ENCODE measurements at regions not wholly inside any gene's neighbourhood (a gene's known extent, or its start where the extent isn't known, plus 50 kb on each side); places are given as distances from the start of the nearest gene placed in this dataset.
"Not testable (repeated sequence)": the region's sequence is repeated elsewhere in the genome, so short reads cannot be mapped to it uniquely, and the experiment has no call there.

DNA sequence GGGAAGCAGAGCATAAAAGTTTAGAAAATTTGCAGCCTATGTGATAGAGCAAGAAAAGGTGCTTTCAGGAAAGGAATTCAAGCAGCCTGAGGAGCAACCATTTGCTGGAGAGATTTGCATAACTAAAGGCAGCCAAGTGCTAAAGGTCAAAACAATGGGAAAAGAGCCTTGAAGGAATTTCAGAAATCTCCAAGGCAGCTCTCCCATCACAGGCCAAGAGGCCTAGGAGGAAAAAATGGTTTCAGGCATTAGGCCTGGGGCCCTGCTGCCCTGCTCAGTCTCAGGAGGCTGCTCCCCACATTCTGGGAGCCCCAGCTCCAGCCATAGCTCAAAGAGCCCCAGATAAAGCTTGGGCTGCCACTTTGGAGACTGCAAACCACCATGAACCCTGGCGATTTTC lies 95.9 kb upstream of the UNC5B start:
- no peak for DNase-seq (ENCODE audit: low read depth)

DNA sequence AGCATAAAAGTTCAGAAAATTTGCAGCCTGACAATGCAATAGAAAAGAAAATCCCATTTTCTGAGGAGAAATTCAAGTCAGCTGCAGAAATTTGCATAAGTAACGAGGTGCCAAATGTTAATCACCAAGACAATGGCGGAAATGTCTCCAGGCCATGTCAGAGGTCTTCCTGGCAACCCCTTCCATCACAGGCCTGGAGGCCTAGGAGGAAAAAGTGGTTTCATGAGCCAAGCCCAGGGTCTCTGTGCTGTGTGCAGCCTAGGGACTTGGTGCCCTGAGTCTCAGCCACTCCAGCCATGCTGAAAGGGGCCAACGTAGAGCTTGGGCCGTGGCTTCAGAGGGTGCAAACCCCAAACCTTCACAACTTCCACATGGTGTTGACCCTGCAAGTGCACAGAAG lies 94.8 kb upstream of the UNC5B start:
- not testable (repeated sequence) for DNase-seq (ENCODE audit: low read depth)

DNA sequence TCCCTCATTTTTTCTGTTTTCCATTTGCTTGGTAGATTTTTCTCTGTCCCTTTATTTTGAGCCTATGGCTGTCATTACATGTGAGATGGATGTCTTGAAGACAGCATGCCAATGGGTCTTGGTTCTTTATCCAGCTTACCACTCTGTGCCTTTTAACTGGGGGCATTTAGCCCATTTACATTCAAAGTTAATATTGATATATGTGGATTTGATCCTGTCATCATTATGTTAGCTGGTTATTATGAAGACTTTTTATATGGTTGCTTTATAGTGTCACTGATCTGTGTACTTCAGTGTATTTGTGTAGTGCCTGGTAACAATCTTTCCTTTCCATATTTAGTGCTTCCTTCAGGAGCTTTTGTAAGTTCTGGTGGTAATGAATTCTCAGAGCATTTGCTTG lies 89.3 kb upstream of the UNC5B start:
- no peak for DNase-seq (ENCODE audit: low read depth)

DNA sequence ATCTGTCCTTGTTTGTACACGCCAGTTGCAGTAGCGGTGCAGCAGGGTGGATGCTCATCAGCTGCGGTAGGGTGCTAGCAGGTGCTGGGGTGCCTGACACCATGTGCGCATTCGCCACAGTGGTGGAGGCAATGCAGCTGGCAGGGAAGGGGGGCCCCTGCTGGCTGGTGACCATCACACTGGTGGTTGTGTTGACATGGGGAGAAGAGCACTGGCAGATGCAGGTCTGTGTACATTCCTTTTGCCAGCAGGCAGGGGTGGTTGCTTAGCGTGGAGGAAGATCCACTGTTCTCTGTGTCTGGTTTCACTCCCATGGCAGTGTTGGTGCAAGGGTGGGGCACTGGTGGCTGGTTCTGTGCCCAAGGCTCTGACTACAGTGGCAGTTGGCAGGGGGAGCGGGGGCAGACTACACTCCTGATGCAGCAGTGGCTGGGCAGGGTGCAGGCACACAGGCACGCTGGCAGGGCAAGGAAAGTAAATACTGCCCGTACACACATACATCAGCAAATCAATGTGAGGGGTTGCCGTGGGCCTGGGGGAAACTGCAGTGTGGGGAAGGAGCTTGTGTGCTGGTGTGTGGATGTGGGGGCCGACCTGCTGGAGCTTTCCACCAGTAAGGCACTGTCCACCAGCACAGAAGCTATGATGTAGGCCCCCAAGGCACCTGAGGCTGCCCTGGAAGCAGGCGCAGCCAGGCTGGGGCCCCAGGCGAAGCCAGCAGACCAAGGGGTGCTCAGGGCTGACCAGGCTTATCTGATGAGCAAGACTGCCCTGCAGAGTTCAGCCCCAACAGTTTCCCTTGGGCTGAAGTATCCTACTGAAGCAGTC lies 87.2 kb upstream of the UNC5B start:
- DNase-seq (ENCODE audit: low read depth), result no peak

DNA sequence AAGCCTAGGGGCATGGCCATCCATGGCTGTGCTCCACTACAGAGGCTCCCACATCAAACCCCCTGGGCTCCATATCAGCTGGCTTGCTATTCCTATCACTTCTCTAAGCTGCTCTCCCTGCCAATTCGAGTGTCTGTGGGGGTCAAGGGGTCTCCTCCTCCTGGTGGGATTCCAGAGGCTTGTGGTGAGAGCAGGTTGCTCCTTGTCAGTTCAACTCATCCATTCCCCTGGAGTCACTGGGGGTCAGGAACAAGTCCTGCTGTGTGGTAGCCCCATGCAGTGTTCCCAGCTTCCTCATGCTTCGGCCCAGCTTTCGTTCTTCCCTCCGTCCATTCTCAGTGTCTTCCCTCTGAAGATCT lies 86.6 kb upstream of the UNC5B start:
- DNase-seq (ENCODE audit: low read depth), result no peak

DNA sequence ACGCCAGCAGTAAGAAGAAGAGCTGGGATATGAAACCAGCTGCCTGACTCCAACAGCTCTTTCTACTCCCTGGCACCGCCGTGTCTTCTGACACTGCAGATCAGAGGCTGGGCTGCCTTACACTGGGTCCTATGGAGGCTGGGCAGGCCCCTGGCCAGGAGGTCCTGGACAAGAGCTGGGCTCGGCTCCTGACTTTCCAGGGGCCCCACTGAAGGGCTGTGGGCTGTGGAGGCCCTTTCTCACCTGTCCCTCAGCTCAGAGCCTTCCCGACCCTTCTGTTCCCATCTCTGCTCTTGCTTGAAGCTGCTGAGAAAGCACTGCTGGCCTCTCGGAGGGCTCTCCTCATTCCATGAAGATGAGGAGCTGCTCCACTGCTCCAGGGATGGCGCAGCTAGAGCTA lies 85.9 kb upstream of the UNC5B start:
- no peak for DNase-seq (ENCODE audit: low read depth)

DNA sequence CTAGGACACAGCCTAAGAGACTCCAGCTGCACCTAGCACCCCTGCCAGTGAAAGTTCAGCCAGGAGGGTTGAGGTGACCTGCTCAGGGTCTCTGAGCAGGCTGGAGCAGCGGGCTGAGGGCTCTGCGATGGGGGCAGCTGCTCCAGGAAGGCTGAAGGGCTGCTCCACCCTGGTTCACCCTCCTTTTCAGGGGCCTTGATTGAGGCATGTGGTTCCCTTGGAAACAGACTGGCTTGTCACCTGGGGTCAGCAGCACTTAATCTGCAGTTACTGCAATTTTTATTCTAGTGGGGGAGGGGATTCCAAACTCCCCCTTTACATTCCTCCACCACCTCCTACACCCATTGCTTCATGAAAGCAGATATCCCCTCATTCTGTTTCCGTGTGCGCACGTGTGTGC lies 85.3 kb upstream of the UNC5B start:
- DNase-seq (ENCODE audit: low read depth), result no peak

DNA sequence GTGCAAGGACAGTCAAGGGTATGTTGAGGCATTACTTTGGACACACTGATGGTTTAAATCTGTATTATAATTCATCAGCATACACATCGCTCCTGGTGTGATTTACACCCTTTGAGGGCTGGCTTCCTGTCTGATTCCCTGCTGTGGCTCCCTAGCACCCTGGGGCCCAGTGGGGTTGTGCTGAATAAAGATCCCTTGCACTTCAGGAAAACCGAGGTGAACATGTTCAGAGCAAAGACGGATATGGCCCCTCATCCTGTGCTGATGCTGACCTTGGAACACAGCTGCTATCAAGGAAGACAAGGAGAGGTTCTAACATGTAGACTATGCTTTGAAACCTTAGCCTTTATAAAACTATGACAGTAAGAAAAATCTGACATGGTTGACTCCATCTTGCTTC lies 84.6 kb upstream of the UNC5B start:
- no peak for DNase-seq (ENCODE audit: low read depth)

DNA sequence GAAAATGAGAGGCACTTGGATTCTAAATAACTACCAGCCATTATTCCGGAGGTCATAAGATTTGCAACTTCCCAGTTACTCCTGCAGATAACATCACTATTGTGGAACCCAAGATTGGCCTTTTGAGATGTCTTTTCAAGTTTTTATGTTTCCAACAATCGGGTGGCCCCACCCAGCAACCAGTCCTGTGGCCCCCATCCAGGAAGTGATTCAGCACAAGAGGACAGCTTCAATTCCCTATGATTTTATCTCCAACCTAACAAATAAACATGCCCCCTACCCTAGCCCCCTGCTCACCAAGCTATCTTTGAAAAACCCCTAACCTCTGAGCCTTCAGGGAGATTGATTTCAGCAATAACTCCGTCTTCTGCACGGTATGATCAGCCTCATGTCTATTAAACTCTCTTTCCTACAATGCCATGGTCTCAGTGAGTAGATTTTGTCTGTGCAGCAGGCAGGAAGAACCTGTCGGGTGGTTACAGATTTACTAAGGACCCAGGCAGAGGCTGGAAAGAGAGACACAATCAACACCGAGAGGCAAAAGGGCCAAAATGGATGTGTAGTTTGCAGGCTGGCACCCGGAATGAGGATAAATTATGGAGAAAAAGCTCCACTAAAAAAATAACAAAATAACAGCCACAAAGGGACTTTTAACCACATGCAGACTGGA lies 83.9 kb upstream of the UNC5B start:
- DNase-seq (ENCODE audit: low read depth), result peak; percentile 13

DNA sequence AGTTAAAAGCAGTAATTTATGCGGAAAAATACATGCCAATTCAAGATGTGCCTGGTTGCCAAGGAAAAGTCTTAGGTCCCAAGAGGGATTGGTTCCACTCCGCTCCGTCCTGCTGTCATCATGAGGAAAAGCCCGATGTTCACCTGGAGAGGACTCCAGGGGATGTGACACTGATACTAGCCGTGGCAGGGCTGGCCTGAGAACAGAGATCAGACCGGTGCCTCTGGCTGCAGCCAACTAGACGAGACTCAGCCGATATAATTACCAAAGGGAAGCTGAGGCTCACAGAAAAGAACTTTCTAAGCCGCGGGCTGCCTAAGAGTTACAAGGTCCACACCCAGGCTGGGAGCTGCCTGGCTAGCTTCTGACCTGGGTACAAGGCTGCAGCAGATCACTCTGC lies 81.3 kb upstream of the UNC5B start:
- DNase-seq (ENCODE audit: low read depth), result no peak

DNA sequence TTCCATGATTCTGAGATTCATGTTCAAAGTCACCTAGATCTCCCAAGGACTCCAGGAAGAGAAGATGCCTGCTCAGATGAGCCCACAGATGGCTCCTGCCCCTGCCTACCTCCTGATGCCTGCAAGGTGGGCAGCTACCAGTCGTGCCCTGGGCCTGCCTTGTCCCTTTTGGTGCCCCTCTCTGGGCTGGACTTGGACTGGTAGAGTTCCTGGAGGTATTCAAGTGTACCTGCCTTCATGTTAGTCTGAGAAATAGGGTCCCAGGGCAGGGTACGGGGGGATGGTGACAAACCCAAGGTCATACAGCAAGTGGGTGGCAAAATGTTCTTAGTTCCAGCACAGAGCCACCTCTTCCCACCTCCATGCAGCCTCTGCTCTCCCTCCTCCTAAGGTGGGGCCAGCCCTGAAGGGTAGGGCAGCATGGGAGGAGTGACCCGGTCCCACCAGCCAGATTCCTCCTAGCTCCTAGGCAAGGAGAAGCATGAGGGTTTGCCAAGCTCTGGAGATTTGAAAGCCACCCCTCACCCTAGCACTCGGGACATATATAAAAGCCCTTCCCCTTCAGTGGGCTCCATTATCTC lies 80.8 kb upstream of the UNC5B start:
- no peak for DNase-seq (ENCODE audit: low read depth)

DNA sequence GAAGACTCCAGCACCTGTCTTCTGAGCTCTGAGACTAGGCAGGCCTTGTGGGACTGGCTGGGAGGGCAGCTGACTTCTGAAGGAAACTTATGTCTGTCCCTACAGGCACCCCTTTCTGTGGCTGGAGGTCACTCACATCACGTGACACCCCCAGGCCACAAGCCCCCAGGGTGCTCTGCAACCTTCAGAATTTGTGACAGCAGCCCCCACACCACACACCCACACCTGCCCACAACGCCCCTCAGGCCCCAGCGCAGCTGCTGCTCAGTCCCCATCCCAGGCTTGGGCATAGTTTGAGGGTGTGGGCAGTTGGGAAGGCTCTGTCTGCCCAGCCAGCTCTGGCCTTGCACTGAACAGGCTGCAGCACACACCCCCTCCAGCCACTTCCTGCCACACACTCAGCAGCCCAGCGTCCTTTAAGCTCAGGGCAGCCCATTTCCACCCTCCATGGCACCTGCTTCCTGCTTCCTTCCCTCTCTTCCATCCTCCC lies 80.0 kb upstream of the UNC5B start:
- DNase-seq (ENCODE audit: low read depth), result peak; percentile 4

DNA sequence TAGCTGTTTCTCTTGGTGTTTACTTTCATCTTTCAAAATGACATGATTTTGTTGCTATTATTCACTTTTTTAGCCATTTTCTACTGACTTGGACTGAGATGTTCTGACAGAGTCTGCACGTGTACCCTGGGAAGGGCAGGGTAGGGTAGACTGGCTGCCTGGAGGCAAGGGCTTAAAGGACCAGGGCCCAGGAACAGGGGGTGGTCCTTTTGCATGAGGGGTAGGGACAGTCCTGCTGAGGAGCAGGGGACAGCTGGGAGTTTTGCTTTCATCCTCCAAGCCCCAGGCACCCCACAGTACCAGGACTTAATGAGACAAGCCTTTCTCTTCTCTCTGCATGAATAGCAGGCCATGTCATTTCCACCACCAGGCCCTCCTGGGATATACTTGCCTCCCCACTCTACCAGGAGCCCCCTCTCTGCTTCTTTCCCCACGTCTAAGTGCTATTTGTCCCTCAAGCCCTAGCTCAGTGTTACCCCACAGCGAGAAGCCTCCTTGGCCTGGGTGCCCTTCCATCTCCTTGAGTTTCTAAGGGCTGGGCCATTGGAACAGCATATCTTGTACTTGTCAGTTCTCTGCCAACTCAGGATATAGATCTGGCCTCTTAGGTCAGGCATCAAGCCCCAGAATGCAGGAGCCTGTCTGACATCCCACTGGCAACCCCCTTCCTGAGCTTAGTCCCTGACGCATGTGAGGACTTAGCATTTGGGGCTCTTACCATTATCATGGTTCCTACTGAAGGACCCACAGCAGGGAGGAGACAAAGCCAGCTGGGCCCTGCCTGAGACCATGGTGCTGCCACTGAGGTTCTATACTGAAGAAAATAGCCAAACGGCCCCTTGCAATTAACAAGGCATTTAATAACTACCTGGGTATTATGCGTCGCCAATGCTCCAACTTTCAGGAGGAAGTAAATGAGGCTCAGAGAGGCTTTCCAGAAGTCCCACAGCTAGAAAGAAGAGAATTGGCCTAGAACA lies 78.4 kb upstream of the UNC5B start:
- DNase-seq (ENCODE audit: low read depth), result no peak

DNA sequence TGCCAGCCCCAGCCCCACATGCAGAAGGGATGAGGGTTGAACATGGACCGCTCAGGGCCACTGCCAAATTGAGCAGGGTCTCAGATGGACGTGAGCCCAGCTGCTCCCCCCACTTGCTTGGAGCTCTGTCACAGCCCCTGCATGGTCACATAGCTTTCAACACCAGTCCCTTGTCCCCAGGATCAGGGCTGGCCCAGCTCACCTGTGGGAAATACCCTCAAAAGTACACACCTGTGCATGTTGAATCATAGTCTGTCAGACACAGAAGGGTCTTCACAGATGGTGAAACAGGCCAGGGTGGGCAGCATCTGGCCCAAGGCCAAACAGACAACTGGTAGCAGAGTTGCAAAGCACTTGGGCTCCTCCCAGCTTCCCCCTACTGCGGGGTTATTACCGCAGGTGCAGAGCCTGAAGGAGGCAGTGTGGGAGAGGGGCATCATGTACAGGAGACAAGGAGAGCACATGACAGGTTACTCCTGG lies 77.6 kb upstream of the UNC5B start:
- no peak for DNase-seq (ENCODE audit: low read depth)

DNA sequence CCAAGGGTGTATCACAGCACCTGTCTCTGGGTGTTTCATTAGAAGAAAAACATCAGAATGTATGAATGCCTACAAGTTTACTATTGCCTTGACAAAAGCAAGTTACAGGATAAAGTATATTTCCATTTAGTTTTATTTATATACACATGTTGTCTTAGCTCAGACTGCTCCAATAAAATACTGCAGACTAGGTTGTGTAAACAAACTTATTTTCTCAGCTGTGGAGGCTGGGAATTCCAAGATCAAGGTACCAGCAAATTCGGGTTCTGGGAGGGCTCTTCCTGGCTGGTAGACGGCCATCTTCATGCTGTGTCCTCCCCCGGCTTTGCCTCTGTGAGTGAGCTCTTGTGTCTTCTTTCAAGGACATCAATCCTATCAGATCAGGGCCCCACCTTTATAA lies 77.1 kb upstream of the UNC5B start:
- no peak for DNase-seq (ENCODE audit: low read depth)

DNA sequence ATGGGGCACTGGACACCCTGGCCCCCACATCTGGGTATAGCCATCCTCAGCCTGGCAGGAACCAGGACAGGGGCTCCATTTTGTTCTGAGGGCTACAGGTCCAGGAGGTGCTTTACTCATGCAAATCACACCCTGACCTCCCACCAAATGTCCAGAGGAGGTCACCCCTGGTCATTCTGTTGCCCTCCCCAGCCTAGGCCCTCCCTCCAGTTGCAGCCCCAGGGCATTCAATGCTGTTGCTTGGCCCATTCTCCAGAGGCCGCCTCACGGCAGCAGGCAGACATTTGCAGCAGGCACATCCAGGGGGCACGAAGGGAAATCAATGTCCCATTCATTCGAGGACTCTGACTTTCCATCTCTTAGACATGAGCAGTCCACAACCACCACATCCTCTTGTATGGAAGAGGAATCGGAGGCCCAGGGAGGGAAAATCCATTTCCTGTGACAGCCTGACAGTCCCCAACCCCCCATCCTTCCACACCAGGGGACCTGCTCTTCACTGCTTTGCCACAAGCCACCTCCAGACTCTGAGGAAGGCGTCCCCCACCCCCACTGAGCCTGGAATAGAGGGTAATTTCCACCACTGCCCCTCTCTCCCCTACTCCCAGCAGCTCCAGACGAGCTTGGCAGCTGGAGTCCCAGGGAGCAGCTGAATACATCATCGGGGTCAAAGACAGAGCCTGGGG lies 76.2 kb upstream of the UNC5B start:
- no peak for DNase-seq (ENCODE audit: low read depth)

DNA sequence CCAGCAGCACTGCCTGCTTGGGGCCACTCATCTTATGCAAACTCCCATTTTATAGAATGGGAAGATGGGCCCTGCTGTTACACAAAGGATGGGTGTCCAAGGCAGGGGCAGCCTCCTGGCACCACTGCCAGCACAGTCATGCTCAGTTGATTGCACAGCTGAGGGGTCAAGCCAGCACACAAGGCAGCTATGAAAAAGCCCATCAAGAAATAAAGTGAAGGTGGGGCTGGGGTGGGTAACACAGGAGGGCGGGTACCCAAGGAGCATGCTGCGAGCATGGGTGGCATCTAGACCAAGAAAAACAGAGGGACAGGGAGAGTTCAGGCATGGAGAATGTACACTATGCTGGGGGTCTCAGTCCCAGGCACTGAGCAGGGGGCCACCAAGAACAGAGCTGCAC lies 74.7 kb upstream of the UNC5B start:
- DNase-seq (ENCODE audit: low read depth), result no peak

DNA sequence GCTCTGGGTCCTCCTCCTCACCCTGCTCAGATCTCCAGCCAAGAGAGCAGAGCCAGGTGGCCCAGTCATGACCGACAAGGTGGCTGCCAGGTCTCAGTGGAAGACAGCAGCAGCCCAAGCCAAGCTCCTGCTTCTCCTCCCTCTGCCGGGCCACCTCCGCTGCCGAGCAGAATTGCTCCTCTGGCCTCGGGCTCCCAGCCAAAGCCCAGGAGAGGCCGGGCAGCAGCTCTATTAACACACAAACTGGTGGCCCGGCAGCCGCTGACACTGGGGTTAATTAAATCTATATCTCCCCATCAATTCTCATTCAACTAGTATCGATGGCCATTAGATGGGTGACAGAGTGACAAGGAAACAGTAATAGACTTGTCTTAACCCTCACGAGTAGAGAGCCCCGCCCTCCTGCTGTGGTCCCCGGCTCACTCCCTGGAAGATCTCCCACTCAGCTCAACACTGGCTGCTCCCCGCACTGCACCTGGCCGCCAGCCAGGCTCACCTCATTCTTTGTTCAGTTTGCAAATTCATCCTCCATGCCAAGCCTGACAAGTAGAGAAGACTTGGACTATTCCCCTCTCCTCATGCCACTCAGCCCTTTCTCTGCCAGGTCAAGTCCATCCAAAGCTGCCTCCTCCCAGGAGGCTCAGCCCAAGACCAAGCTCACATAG lies 74.1 kb upstream of the UNC5B start:
- no peak for DNase-seq (ENCODE audit: low read depth)

DNA sequence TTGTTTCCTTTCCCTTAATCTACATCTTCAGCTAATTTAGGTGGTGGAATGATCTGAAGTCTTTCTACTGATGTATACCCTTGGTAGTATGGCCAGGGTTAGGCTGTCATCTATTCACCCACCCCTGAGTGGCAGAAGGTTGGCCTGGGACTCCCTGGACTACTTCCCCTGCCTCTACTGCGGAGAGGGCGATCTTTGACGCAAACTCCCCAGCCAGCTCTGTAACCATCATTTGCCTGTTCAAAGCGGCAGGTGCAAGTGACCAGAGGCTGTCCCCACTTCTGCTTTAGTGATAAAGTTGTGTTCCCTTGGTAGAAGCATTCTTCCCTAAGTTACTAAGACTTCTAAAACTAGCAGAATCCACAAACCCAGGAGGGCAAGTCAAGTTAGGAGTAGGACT lies 70.8 kb upstream of the UNC5B start:
- no peak for DNase-seq (ENCODE audit: low read depth)

DNA sequence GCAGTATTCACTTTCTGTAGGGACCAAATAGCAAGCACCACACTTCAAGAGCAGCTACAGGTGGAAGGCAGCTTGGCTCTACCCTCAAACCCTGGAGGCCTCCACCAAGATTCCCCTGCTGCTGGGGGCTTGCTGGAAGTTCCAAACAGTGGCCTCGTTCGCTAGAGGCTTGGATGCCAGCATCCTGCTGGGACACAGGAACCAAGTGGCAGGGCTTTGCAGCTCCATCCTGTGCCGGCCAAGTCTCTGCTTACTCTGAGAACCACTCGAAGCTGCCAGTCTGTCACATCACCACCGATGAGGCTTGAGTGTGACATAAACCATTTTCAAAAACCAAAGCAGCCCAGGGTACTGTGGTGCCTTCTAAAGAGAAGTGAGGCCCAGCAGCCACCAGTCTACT lies 69.2 kb upstream of the UNC5B start:
- no peak for DNase-seq (ENCODE audit: low read depth)

DNA sequence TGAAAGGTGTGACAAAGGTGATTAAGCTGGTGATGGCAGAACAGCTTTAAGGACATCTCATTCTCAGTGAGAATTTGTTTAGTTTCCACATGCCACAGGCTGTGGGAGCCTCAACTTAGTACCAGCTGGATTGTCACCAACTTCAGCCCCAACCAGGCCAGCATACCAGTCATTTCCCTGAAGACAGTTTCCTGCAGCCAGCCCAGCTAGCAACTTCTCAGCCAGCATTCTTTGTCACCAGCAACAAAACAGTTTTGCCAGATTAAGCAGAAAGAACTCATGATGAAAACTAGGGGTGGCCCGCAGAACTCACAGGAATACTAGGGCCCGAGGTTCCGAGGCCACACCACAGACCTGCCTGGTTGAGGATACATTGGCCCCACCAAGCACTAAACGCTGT lies 68.8 kb upstream of the UNC5B start:
- DNase-seq (ENCODE audit: low read depth), result no peak
